Stimulated activated CD8-positive, alpha-beta memory T cell treated with anti-CD3 and anti-CD28 coated beads, Interleukin-2, amount 100 ng/mL, for 1 hour (primary cell): ENCODE measurements at regions not wholly inside any gene's neighbourhood (a gene's known extent, or its start where the extent isn't known, plus 50 kb on each side); places are given as distances from the start of the nearest gene placed in this dataset.

Experiments used
- DNase-seq, 2 donors: peaks; one replicate each; pipeline ENCODE4 v3.0.0-alpha.2; 2020; ENCODE audit warnings: low read depth in 2 of 2

DNA sequence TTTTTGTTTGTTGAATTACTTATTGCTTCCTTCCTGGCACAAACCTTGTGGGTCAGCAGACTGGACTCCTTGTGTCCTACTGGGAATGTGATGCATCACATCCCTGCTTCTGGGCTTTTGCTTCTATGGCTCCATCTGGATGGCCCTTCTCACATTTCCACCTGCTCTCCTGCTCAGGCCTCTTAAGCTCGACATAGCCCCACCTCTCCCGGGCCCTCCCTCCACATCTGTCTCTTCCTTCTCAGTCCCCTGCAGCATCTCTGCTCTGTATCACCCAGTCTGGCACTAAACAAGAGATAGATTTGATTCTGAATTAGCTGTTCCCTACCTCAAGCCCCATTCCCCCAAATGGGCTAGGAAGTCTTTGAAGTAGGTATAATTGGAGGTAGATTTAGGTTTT lies 356.8 kb downstream of the DHX35 start:
- DNase-seq: no peak

- no peak for DNase-seq
Observed at GRCh38 chr20:39312676-39313075, 350.5 kb downstream of the DHX35 start.

DNA sequence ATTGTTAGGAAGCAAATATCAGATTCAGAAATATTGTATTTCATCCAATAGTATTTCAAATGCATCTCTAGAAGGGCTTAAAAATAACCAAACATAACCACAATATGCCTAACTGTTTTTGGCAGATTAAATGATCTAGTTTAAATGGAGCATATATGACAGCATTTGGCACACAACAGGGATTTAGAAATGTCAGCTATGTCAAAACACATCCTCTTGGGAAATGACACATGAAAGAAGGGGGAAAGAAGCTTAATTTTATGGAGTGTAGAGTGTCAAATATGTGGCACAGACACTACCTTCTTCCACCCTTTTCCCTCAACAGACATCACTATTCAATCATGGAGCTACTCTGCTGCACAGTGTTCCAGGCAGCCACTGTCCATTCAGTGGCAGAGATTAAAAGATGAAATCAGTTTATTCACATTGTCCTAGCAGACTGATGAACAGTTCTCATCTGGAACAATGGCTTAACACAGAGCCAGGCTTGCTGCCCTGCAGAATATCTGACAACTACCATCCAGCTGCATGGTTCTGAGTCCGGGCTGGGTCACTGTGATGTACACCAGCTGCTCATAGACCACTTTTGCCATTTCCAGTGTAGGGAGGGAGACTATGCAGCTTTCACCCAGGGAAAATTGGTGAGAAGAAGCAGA lies 349.8 kb downstream of the DHX35 start:
- no peak for DNase-seq

GRCh38 chr20:39310363-39310995 lies 348.3 kb downstream of the DHX35 start:
- no peak for DNase-seq

GRCh38 chr20:39309458-39309857 lies 347.3 kb downstream of the DHX35 start:
- DNase-seq: no peak

GRCh38 chr20:39302312-39302711 lies 340.2 kb downstream of the DHX35 start:
- DNase-seq: no peak

DNA sequence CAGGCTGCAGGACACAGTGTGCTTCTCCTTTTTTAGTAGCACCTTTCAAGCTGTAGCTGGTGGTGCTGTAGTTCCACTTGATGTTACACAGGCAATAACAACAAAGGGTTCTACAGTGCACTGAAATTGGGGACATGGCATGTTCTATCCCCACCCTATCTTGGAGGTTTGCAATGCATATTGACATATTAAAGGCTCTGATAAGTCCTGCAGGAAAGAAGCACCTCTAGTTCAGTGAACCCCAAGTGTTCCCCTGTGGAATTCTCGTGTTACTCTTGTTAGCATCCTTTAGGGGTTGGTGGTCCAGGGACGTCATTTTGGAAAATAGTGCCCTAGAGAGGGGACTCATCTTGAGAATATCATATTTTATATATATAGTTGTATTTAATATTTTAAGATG lies 337.6 kb downstream of the DHX35 start:
- DNase-seq: no peak

DNA sequence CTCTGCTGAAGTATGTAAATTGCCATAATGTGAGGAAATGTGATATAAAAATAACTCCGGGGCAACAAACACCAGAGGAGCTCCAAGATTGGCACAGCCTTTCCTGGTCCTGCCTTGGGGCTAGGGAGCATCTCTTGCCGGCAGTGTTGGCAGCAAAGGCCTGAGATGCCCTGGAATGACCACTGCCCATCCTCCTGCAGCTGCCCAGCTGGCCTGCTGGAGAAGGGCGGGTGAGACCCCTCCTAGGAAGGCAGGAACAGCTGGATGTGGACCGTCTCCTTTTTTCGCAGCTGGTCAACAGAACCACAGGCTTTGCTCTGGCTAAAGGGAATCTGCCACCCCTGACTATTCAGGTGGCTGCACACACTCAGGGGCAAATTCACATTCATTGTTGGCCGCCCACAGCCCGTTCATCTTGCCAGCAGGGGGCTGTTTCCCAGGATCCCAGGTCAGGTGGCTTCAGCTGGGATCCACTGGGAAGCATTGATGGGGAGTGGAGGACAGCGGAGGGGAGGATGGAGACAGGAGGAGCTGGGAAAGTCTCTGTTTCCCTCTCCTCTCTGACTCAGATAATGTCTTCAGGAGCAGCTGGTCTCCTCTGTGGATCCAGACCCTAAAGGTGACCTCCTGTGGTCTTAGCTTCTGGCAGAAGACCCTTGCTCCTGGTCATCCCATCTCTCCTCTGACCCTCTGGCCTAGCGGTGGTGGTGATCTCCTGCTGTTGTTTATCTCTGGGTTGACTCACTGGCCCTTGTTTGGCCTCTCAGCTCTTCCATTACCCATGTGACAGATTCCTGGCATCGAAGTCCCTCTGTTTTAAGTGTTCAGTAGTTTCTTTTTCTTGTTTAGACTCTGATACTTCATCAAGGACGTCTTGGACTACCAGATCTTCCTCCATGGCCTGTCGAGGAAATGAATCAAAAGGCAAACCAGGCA lies 336.7 kb downstream of the DHX35 start:
- no peak for DNase-seq

DNA sequence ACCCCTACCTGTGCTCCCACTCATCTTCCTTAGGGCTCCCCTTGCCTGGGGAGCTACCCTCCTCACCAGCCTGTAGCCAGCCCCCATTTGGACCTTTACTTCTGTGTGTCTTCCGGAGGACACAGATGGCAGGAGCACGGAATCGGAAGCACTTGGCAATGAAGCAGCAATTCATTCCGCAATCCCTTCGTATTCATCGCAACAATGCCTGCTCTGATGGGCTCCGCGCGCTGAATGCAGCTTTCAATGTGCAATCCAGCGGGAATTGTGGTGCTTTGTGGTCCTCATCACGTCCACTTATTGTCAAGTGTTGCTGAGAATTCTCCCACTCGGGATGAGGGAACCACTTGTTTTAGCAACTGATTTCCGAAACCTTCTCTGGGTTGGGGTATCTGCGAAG lies 336.0 kb downstream of the DHX35 start:
- no peak for DNase-seq

DNA sequence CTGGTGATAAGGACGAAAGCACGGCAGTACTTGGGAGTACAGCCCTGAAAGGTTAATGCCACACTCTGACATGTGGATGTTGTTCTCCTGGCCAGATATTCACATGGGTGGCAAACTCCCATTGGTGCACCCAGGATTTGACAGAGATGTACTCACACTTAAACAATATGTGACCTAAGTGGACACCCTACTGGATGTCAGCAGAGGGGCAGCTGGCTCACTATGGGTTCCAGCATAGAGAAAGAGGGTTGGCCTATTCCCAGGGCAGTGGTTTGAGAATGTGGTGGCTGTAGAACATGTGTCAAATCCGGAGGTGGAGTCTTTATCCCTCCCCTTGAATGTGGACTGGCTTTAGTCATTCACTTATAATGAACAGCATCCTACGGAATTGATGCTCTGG lies 333.2 kb downstream of the DHX35 start:
- no peak for DNase-seq

- no peak for DNase-seq
Observed at GRCh38 chr20:39294137-39294725, 332.1 kb downstream of the DHX35 start.

GRCh38 chr20:39292193-39292736 lies 330.1 kb downstream of the DHX35 start:
- no peak for DNase-seq

DNA sequence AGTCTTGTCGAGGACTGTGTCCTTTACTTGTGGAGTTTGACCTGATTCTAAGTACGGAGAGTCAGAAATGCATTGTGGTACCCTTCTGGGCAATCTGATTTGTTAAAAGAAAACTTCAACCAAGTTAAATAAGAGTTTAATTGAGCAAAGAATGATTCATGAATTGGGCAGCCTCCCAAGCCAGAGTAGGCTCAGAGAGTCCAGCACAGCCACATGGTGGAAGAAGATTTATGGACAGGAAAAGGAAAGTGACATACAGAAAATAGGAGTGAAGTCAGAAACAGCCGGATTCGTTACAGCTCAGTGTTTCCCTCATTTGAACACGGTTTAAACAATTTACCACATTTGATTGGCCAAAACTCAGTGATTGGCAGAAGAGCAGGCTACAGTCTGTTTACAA lies 329.2 kb downstream of the DHX35 start:
- no peak for DNase-seq

DNA sequence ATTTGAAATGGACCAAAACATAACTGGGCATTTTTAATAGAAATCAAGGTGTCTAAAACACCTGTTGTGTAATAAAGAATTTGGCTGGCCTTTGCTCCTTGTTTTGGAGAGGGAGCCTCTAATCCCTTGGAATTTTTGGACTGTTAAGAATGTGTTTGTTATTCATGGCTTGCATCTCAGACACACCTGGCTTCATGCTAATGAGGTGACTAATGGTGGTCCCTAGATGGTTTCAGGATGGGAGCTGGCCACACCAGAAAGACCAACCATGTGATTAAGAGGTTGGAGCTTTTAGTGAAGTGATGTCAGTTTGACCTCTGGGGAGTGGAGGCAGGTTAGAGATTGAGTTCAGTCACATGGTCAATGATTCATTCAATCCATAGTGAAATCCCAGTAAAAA lies 328.4 kb downstream of the DHX35 start:
- no peak for DNase-seq

GRCh38 chr20:39289831-39290230 lies 327.7 kb downstream of the DHX35 start:
- DNase-seq: no peak

DNA sequence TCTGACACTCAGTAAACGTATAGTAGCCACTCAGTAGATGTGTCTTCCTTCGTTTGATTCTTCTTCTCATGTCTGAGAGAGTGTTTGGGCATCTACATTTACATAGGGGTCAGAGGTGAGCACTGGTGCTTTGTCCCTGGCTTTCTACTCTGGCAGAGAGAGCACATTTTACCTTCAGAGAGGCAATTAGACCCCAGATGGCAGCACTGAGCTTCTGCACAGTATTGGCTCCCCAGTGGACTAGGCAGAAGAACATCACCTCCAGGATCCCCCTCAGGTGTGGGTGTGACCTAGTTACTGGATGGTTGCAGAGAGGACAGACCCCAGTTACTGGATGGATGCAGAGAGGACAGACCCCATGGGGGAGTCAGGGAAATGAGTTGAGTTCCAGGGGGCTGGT lies 327.2 kb downstream of the DHX35 start:
- no peak for DNase-seq

DNA sequence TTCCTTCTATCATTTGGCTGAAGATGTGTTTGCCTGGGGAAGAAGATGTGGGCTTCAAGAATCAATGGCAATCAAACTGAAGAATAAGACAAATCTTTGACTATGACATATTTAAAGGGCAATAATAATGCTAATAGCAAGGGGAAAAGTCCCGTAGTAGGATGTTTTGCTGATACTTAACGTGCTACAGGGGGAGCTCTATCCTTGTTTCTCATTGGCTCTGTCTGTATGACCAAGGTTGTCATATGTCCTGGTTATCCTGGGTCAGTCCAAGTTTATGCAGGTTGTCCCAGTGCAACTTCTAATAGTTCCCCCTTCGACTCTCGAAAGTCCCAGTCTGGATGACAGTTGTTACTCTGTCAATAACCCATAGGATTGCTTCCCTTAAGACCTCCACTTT lies 321.3 kb downstream of the DHX35 start:
- no peak for DNase-seq

DNA sequence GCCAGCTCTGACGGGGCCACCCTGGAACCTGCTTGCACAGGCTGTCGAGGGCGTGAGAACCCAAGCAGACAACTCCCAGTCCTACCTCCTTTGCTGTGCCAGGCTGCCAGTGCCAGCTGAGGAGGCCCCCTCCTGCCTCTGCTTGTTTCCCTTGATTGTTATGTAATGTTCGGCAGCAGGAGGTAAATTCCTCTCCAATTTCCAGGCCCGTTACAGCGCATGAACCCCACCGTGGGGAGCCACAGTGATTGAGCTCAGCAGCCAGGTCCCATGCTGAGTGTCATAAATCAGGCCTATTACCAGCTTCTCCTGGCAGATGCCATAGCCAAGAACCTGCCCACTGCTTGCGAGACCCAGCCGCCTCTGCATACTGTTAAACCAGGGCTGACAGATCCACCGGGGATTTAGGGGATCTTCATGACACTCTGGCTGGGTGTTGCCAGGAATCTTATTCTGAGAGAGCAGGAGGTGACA lies 320.5 kb downstream of the DHX35 start:
- no peak for DNase-seq

GRCh38 chr20:39280875-39281274 lies 318.7 kb downstream of the DHX35 start:
- no peak for DNase-seq

DNA sequence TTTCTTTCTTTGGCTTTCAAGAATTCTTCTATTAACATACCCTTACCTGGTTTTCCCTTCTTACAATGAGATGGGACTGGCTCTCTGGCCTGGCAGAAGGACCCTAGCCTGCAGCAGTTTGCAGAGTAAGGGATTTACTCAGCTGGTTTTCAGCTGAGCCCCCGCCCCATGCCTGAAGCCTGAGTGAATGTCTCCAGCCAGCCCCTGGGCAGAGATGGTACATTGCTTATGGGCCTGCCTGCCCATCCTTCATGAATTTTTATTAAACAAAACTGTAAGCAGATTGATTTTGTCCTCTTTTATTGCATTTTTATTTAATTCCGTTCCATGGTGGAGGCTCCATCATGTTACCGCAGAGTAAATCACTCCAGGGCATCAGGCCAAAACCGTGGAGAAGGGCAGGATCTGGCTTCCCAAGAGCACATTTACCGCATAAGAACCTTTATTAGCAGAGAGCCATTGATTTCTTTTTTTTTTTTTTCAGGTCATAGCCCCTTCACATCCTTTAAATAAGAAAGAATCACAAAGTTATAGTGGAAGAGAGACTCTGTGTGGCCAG lies 316.2 kb downstream of the DHX35 start:
- DNase-seq: no peak

GRCh38 chr20:39277185-39277584 lies 315.0 kb downstream of the DHX35 start:
- DNase-seq: no peak
